Progenitor cell of endocrine pancreas (in vitro differentiated cells): ENCODE measurements at regions not wholly inside any gene's neighbourhood (a gene's known extent, or its start where the extent isn't known, plus 50 kb on each side); places are given as distances from the start of the nearest gene placed in this dataset.

ENCODE experiments used
- DNase-seq: peaks from one replicate; pipeline ENCODE4 v3.0.0; 2021; ENCODE audit warnings: low spot score; ENCODE audit not compliant: unreplicated experiment
- H3K27ac Mint-ChIP-seq: 2 replicates; pipeline ENCODE4 v1.8.0; 2021; ENCODE audit warnings: mild to moderate bottlenecking, moderate library complexity, mixed read lengths
- H3K27me3 Mint-ChIP-seq: 2 replicates; pipeline ENCODE4 v1.8.0; 2021; ENCODE audit warnings: mixed read lengths
- H3K36me3 Mint-ChIP-seq: 2 replicates; pipeline ENCODE4 v1.8.0; 2022; ENCODE audit warnings: mixed read lengths; ENCODE audit not compliant: insufficient read depth
- H3K4me1 Mint-ChIP-seq: 2 replicates; pipeline ENCODE4 v1.8.0; 2021; ENCODE audit warnings: low read depth, mixed read lengths
- H3K4me3 Mint-ChIP-seq: 2 replicates; pipeline ENCODE4 v1.8.0; 2021; ENCODE audit warnings: low read depth, mild to moderate bottlenecking, moderate library complexity, mixed read lengths
- H3K9me3 Mint-ChIP-seq: 2 replicates; pipeline ENCODE4 v1.8.0; 2021; ENCODE audit warnings: low read depth, mixed read lengths
- TF ChIP-seq, protein P1 (sequence below): fragments of 200-600 bp; sonication (generic); IDR thresholded peaks from one replicate; pipeline ENCODE4 v1.5.0; 2021; ENCODE audit warnings: antibody characterized with exemption, mild to moderate bottlenecking; ENCODE audit not compliant: unreplicated experiment

DNA sequence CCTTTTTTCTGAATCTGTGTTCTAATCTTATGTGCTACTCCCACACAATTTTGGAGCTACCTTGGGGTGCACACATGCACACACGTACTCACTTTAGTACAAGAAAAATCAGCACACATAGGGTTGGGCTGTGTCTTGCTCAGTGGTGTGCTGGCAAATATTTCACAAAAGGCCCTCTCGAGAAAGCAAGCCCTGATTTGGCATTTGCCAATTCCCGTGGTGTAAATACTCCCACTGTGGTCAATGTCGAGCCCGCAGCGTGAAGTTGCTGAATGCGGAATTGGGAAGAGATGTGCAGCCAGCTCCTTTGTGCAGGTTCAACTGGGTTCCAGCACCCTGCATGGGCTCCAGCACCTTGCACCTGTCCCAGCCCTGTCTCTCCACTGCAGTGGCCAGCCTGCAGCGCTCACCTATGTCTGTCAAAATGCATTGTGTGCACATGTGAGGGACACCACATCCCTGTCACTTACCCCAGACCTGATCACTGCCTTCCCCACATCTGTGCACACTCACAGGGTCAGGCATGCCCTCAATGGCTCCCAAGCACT lies 78.4 kb upstream of the WNT4 start:
- Mint-ChIP-seq H3K4me1 (no peaks in the 10 kb centered on the region), H3K27me3 (peaks cover 55% of the 10 kb centered on the region), H3K9me3 (no peaks in the 10 kb centered on the region), H3K4me3 (no peak overlapping the region), H3K27ac (no peak overlapping the region), H3K36me3 (no peaks in the 10 kb centered on the region)
- no peak for DNase-seq
- TF ChIP-seq, protein P1, sequence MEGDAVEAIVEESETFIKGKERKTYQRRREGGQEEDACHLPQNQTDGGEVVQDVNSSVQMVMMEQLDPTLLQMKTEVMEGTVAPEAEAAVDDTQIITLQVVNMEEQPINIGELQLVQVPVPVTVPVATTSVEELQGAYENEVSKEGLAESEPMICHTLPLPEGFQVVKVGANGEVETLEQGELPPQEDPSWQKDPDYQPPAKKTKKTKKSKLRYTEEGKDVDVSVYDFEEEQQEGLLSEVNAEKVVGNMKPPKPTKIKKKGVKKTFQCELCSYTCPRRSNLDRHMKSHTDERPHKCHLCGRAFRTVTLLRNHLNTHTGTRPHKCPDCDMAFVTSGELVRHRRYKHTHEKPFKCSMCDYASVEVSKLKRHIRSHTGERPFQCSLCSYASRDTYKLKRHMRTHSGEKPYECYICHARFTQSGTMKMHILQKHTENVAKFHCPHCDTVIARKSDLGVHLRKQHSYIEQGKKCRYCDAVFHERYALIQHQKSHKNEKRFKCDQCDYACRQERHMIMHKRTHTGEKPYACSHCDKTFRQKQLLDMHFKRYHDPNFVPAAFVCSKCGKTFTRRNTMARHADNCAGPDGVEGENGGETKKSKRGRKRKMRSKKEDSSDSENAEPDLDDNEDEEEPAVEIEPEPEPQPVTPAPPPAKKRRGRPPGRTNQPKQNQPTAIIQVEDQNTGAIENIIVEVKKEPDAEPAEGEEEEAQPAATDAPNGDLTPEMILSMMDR = no peak

DNA sequence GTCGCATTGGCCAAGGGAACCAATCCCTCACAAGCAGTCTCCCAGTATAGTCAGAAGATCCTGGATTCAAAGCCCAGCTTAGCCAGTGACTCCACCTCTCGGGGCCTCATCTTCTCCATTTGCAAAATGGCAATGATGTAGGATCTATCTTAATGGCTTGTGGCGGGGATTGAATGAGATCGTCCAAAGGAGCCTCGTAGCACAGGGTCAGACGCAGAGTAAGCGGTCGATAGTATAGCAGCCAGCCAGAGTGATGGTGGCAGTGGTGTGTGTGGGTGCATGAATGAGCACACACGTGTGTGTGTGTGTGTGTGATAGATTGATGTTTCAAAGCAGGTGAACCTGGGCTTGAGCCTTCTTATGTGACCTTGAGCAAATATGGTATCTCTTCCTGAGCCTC lies 79.8 kb upstream of the WNT4 start:
- no peak for DNase-seq
- Mint-ChIP-seq H3K36me3 (no peaks in the 10 kb centered on the region), H3K4me3 (no peak overlapping the region), H3K27ac (no peak overlapping the region), H3K27me3 (peaks cover 64% of the 10 kb centered on the region), H3K4me1 (no peaks in the 10 kb centered on the region), H3K9me3 (no peaks in the 10 kb centered on the region)
- TF ChIP-seq, protein P1 = no peak

DNA sequence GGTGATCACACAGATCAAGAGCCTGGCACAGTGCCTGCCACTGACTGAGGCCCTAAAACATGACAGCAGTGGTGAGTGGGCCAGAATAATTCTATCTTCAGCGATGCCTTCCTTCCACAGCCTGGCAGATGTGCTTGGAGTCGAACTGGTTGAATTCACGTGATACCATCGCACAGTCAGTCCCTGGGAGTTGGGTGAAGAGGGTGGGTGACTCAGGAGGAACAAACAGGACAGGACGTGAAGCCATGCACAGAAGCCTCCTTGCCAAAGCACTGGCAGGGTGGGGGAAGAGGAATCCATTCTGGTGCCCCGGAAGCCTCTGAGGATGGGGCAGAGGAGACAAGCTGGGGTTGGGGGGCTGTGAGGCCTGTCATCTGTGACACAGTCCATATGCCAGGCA lies 80.3 kb upstream of the WNT4 start:
- Mint-ChIP-seq H3K4me1 (no peaks in the 10 kb centered on the region), H3K27me3 (peaks cover 67% of the 10 kb centered on the region)
- TF ChIP-seq, protein P1 = no peak

DNA sequence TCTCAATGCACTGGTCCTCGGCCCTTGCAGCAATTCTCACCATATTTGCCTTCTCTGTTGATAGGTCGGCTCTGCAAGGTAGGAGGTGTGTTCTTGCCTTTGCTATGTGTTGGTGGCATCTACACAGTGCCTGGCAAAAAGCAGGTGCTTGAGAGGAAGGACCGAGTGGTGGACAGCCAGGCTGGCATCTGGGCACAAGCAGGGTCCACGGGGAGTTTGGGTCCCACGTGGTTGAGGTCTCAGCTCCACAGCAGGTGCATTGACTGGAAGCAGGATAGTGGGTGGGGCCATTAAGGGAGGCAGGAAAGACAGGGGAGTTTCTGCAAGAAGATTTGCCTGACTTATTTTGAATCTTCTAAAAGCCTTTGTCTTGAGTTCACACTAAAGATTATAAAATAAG lies 81.2 kb upstream of the WNT4 start:
- H3K4me1 Mint-ChIP-seq = no peaks in the 10 kb centered on the region
- TF ChIP-seq, protein P1 = no peak

More for the DNA sequence above, 80.3 kb upstream of the WNT4 start:
- H3K4me3 Mint-ChIP-seq = no peak overlapping the region
- H3K9me3 Mint-ChIP-seq = no peaks in the 10 kb centered on the region
- no peaks in the 10 kb centered on the region for H3K36me3 Mint-ChIP-seq
- no peak for DNase-seq
- H3K27ac Mint-ChIP-seq = no peak overlapping the region

DNA sequence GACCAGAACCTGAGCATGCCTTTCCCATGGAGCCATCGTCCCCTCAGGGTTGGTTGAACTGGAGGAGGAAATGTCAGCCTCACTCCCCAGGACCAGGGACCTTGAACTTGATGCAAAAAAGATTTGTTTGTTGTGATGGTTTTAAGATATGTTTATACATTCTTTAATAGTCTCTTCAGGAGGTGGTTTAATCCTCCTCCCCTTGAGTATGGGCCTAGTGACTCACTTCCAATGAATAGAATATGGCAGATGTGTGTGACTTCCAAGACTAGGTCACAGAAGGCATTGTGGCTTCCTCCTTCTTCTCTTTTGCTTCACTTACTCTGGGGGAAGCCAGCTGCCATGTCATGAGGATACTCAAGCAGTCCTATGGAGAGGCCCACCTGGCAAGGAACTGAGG lies 81.7 kb upstream of the WNT4 start:
- Mint-ChIP-seq H3K4me1 (no peaks in the 10 kb centered on the region), H3K4me3 (no peak overlapping the region), H3K27me3 (peaks cover 55% of the 10 kb centered on the region), H3K36me3 (no peaks in the 10 kb centered on the region), H3K9me3 (no peaks in the 10 kb centered on the region), H3K27ac (no peak overlapping the region)
- no peak for DNase-seq
- TF ChIP-seq, protein P1 = no peak

More for the DNA sequence above, 81.2 kb upstream of the WNT4 start:
- Mint-ChIP-seq H3K27me3 (peaks cover 59% of the 10 kb centered on the region), H3K9me3 (no peaks in the 10 kb centered on the region), H3K4me3 (no peak overlapping the region), H3K36me3 (no peaks in the 10 kb centered on the region), H3K27ac (no peak overlapping the region)
- no peak for DNase-seq
